ENCODE measurements at regions not wholly inside any gene's neighbourhood (a gene's known extent, or its start where the extent isn't known, plus 50 kb on each side); places are given as distances from the start of the nearest gene placed in this dataset.

- TF ChIP-seq CTCF (IDR thresholded peaks at IDR 0.05; ENCODE audit: low read length) (no peak), EZH2 (IDR thresholded peaks at IDR 0.05; ENCODE audit: borderline replicate concordance, low read length) (no peak)
Observed at GRCh38 chr5:98096155-98096554, 677.3 kb upstream of the RGMB start.

All from OCI-LY1 (cell line).